Heart left ventricle (tissue), 16 donors: ENCODE measurements at regions not wholly inside any gene's neighbourhood (a gene's known extent, or its start where the extent isn't known, plus 50 kb on each side); places are given as distances from the start of the nearest gene placed in this dataset.

Source experiments
- ATAC-seq, 4 donors: fragments of 200-7000 bp; cut with Tn5 transposase; one replicate each; pipeline ENCODE4 v1.9.1; 2020 to 2022; ENCODE audit warnings: moderate library complexity in 4 of 4, mild to moderate bottlenecking in 3 of 4, moderate number of reproducible peaks in 1 of 4
- DNase-seq, 5 donors: peaks; one replicate each; pipeline ENCODE4 v3.0.0-alpha.2; 2020
- H3K27ac ChIP-seq, 12 donors: fragments of 200-600 bp; sonication (generic) in 4 of 12; one replicate each; pipeline versions ENCODE4 v1.5.0 to v1.8.0; 2016 to 2022; ENCODE audit warnings: mild to moderate bottlenecking in 2 of 12
- H3K27me3 ChIP-seq, 9 donors: fragments of 200-600 bp; sonication (generic) in 2 of 9; one replicate each; pipeline versions ENCODE4 v1.5.1 to v1.8.0; 2016 to 2022; ENCODE audit warnings: mild to moderate bottlenecking in 3 of 9
- H3K36me3 ChIP-seq, 9 donors: fragments of 200-600 bp; sonication (generic) in 2 of 9; one replicate each; pipeline versions ENCODE4 v1.5.0 to v1.8.0; 2018 to 2022; ENCODE audit warnings: mild to moderate bottlenecking in 2 of 9
- H3K4me1 ChIP-seq, 12 donors: fragments of 200-600 bp; sonication (generic) in 4 of 12; one replicate each; pipeline versions ENCODE4 v1.5.0 to v1.8.0; 2016 to 2022; ENCODE audit warnings: mild to moderate bottlenecking in 3 of 12
- H3K4me3 ChIP-seq, 12 donors: fragments of 200-600 bp; sonication (generic) in 4 of 12; one replicate each; pipeline versions ENCODE4 v1.5.0 to v1.8.0; 2017 to 2022; ENCODE audit warnings: mild to moderate bottlenecking in 9 of 12, moderate library complexity in 4 of 12
- H3K9me3 ChIP-seq, 12 donors: fragments of 200-600 bp; sonication (generic) in 4 of 12; one replicate each; pipeline versions ENCODE4 v1.5.0 to v1.8.0; 2016 to 2022; ENCODE audit warnings: mild to moderate bottlenecking in 1 of 12
- POLR2A ChIP-seq, 2 donors: fragments of 450-650 bp; IDR thresholded peaks; one replicate each; pipeline ENCODE4 v1.6.1; 2017; ENCODE audit warnings: antibody characterized with exemption in 2 of 2, mild to moderate bottlenecking in 2 of 2, moderate library complexity in 2 of 2
- WGBS, 4 donors: extraction: QIAGEN DNeasy Blood & Tissue Kit in 2 of 4; methylation state at CpG; one replicate each; pipeline versions ENCODE4 v1.1.5 to v1.1.7; 2013 to 2018; 5-methylcytosine and 5-hydroxymethylcytosine counted together
- intact Hi-C, 10 donors: fragments of 100-400 bp; cut with DNase I; formaldehyde crosslinking; loops; one replicate each; pipeline versions ENCODE4 v1.11.1 to v1.14.2; 2022
- TF ChIP-seq, protein P1 (sequence below), 12 donors: fragments of 200-600 bp; sonication (generic) in 4 of 12; IDR thresholded peaks; one replicate each; pipeline versions ENCODE4 v1.5.0 to v1.8.0; 2018 to 2022; ENCODE audit warnings: antibody characterized with exemption in 12 of 12, mild to moderate bottlenecking in 5 of 12
- donor health status: ischemic (EF 13 %, LVEDD 7.1; RV severe dilation, severe dysfunction).
- donor health status: healthy with polysubstance abuse.
- donor health status: DM: no; HTN: yes; CAD: no.
- donor health status: DM: no; HTN: no; CAD: no.
- donor health status: ischemic (EF 25% LVEDD 6.9; RV normal size, moderate dysfunction).
- donor health status: ischemic (EF 25% LVEDD 5.7; RV mildly dilated, moderate dysfunction).
- donor health status: healthy.
- donor health status: DM: yes; HTN: yes; CAD: no.
- donor health status: ischemic (EF 35%, LVEDD 5.7; RV mildly dilated, moderate dysfunction).
- donor health status: nonischemic (EF 11% LVEDD 7.7; RV severe dilation, severe dysfunction).
- donor health status: DM: yes; HTN: yes; CAD: no.
- donor health status: PGD.
- donor health status: ischemic (EF 29% LVEDD 5.4; RV normal size, mild dysfunction).
- donor health status: nonischemic (EF 23%, LVEDD 6.1; RV moderate dilation, normal function).

DNA sequence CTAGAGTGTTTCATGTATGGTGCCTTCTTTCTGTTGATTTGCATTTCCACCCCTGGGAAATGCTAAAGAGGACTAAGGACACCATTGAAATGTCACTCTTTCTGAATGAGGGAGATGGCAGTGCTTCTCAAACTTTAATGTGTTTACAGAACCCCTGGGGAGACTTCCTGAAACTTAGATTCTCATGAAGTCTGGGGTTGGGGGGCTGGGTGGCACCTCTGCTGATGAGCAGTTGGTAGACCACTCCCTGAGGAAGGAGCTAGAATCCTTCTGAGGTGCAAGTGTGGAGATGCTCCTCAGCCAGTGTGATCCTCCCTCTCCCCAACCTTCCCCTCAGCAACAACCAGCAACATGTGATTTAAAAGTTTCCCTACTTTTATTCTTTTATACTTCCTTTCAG, 546.8 kb downstream of the LRRC70 start:
- intact Hi-C loops, result no loop called here
- Histone ChIP-seq H3K36me3 (no peaks in the 10 kb centered on the region), H3K4me1 (peaks cover 0 to 19% (median 0%) of the 10 kb centered on the region in 12 donors), H3K27ac (no peak overlapping the region), H3K27me3 (no peaks in the 10 kb centered on the region), H3K4me3 (no peak overlapping the region), H3K9me3 (no peaks in the 10 kb centered on the region)
- DNase-seq (no peak), ATAC-seq (no peak)
- no peak for TF ChIP-seq POLR2A (IDR thresholded peaks at IDR 0.05)
- TF ChIP-seq, protein P1, sequence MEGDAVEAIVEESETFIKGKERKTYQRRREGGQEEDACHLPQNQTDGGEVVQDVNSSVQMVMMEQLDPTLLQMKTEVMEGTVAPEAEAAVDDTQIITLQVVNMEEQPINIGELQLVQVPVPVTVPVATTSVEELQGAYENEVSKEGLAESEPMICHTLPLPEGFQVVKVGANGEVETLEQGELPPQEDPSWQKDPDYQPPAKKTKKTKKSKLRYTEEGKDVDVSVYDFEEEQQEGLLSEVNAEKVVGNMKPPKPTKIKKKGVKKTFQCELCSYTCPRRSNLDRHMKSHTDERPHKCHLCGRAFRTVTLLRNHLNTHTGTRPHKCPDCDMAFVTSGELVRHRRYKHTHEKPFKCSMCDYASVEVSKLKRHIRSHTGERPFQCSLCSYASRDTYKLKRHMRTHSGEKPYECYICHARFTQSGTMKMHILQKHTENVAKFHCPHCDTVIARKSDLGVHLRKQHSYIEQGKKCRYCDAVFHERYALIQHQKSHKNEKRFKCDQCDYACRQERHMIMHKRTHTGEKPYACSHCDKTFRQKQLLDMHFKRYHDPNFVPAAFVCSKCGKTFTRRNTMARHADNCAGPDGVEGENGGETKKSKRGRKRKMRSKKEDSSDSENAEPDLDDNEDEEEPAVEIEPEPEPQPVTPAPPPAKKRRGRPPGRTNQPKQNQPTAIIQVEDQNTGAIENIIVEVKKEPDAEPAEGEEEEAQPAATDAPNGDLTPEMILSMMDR (IDR thresholded peaks at IDR 0.05), result no peak

GRCh38 chr5:63124266-63124665, 545.6 kb downstream of the LRRC70 start:
- Histone ChIP-seq H3K36me3 (no peaks in the 10 kb centered on the region), H3K4me3 (no peak overlapping the region), H3K27ac (no peak overlapping the region), H3K4me1 (peaks cover 0 to 19% (median 0%) of the 10 kb centered on the region in 12 donors), H3K9me3 (no peaks in the 10 kb centered on the region), H3K27me3 (no peaks in the 10 kb centered on the region)
- intact Hi-C loops, result no loop called here
- ATAC-seq, result no peak
- 85 to 96% (median 94%) methylated on average over 1 of the region's 1 CpG for WGBS, 4 donors
- TF ChIP-seq, protein P1 (IDR thresholded peaks at IDR 0.05), result no peak
- TF ChIP-seq POLR2A (IDR thresholded peaks at IDR 0.05), result no peak
- DNase-seq, result no peak

GRCh38 chr5:63121471-63121870, 542.9 kb downstream of the LRRC70 start:
- Histone ChIP-seq H3K4me1 (no peaks in the 10 kb centered on the region), H3K36me3 (no peaks in the 10 kb centered on the region), H3K27ac (no peak overlapping the region), H3K9me3 (no peaks in the 10 kb centered on the region), H3K27me3 (no peaks in the 10 kb centered on the region), H3K4me3 (no peak overlapping the region)
- TF ChIP-seq, protein P1 (IDR thresholded peaks at IDR 0.05), result no peak
- no peak for TF ChIP-seq POLR2A (IDR thresholded peaks at IDR 0.05)
- WGBS, 4 donors, result 72 to 85% (median 78%) methylated on average over 3 of the region's 3 CpGs
- intact Hi-C loops, result no loop called here
- DNase-seq (no peak), ATAC-seq (no peak)

GRCh38 chr5:63118221-63118620, 539.6 kb downstream of the LRRC70 start:
- 41 to 100% (median 97%) methylated on average over 1 of the region's 1 CpG for WGBS, 4 donors
- DNase-seq (no peak), ATAC-seq (no peak)
- no peaks in the 10 kb centered on the region for H3K4me1 ChIP-seq
- intact Hi-C loops, result no loop called here
- TF ChIP-seq, protein P1 (IDR thresholded peaks at IDR 0.05), result no peak
- no peak for TF ChIP-seq POLR2A (IDR thresholded peaks at IDR 0.05)
- H3K4me3 ChIP-seq, result no peak overlapping the region
- H3K27me3 ChIP-seq, result no peaks in the 10 kb centered on the region
- H3K36me3 ChIP-seq, result no peaks in the 10 kb centered on the region
- H3K9me3 ChIP-seq, result no peaks in the 10 kb centered on the region
- no peak overlapping the region for H3K27ac ChIP-seq
